DOHH2 (cell line): ENCODE measurements at regions not wholly inside any gene's neighbourhood (a gene's known extent, or its start where the extent isn't known, plus 50 kb on each side); places are given as distances from the start of the nearest gene placed in this dataset.

Source experiments
- EZH2phosphoT487 ChIP-seq: fragments of 200-600 bp; sonication (generic); IDR thresholded peaks from 2 replicates; pipeline ENCODE4 v1.6.1; 2017; ENCODE audit warnings: borderline replicate concordance, mild to moderate bottlenecking, antibody characterized with exemption, low read length, moderate library complexity, mixed read lengths
- TF ChIP-seq, protein P1 (sequence below): fragments of 200-600 bp; sonication (generic); IDR thresholded peaks from one replicate; pipeline ENCODE4 v1.5.1; 2014; ENCODE audit warnings: antibody characterized with exemption, mild to moderate bottlenecking, low read depth, low read length; ENCODE audit not compliant: poor library complexity, severe bottlenecking

GRCh38 chr3:189117087-189117486 lies 54.7 kb upstream of the TPRG1 start:
- TF ChIP-seq, protein P1, sequence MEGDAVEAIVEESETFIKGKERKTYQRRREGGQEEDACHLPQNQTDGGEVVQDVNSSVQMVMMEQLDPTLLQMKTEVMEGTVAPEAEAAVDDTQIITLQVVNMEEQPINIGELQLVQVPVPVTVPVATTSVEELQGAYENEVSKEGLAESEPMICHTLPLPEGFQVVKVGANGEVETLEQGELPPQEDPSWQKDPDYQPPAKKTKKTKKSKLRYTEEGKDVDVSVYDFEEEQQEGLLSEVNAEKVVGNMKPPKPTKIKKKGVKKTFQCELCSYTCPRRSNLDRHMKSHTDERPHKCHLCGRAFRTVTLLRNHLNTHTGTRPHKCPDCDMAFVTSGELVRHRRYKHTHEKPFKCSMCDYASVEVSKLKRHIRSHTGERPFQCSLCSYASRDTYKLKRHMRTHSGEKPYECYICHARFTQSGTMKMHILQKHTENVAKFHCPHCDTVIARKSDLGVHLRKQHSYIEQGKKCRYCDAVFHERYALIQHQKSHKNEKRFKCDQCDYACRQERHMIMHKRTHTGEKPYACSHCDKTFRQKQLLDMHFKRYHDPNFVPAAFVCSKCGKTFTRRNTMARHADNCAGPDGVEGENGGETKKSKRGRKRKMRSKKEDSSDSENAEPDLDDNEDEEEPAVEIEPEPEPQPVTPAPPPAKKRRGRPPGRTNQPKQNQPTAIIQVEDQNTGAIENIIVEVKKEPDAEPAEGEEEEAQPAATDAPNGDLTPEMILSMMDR = no peak
- TF ChIP-seq EZH2phosphoT487 = no peak
